ENCODE measurements at regions not wholly inside any gene's neighbourhood (a gene's known extent, or its start where the extent isn't known, plus 50 kb on each side); places are given as distances from the start of the nearest gene placed in this dataset.

DNA sequence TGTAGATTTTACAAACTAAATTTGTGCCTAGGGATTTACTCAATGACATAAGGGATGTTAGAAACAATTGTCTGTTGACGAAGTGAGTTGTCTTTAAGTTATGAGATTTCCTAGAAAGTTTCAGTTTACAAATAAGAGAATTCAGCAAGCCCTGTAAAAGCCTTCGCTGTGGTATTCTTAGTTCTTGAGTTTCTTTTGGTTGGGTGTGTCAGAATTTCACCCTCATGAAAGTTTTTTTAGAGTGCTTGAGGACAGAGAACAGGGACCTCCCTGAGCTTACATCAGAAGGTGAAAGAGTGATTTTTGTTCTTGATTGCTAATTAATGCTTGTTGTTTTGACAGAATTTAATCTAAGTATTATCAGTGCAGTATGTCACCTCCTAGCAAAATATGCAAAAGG, 2628.2 kb downstream of the ARAP2 start:
- TF ChIP-seq, protein P1, sequence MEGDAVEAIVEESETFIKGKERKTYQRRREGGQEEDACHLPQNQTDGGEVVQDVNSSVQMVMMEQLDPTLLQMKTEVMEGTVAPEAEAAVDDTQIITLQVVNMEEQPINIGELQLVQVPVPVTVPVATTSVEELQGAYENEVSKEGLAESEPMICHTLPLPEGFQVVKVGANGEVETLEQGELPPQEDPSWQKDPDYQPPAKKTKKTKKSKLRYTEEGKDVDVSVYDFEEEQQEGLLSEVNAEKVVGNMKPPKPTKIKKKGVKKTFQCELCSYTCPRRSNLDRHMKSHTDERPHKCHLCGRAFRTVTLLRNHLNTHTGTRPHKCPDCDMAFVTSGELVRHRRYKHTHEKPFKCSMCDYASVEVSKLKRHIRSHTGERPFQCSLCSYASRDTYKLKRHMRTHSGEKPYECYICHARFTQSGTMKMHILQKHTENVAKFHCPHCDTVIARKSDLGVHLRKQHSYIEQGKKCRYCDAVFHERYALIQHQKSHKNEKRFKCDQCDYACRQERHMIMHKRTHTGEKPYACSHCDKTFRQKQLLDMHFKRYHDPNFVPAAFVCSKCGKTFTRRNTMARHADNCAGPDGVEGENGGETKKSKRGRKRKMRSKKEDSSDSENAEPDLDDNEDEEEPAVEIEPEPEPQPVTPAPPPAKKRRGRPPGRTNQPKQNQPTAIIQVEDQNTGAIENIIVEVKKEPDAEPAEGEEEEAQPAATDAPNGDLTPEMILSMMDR (IDR thresholded peaks at IDR 0.05) = no peak
- no peak for TF ChIP-seq POLR2A (IDR thresholded peaks at IDR 0.05)

Measured in adrenal gland (tissue), 5 donors.